ENCODE measurements at regions not wholly inside any gene's neighbourhood (a gene's known extent, or its start where the extent isn't known, plus 50 kb on each side); places are given as distances from the start of the nearest gene placed in this dataset.

DNA sequence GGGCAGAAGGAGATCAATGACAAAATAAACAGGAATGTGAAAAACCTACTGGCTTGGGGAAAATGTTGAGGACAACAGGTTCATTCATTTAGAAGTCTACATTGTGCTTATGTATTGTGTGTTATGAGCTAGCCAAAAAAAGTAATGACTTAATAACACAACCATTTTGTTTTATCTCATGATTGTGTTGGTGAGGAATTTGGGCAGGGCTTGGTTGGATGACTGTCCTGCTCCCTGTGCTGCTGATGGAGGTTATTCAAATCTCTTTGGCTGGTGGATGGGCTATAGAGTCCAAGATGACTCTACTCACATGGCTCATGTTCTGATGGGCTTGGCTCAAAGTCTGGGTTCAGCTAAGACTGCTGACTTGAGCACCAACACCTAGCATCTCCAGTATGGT is 116.3 kb downstream of the HS3ST1 start:
- TF ChIP-seq, protein P1, sequence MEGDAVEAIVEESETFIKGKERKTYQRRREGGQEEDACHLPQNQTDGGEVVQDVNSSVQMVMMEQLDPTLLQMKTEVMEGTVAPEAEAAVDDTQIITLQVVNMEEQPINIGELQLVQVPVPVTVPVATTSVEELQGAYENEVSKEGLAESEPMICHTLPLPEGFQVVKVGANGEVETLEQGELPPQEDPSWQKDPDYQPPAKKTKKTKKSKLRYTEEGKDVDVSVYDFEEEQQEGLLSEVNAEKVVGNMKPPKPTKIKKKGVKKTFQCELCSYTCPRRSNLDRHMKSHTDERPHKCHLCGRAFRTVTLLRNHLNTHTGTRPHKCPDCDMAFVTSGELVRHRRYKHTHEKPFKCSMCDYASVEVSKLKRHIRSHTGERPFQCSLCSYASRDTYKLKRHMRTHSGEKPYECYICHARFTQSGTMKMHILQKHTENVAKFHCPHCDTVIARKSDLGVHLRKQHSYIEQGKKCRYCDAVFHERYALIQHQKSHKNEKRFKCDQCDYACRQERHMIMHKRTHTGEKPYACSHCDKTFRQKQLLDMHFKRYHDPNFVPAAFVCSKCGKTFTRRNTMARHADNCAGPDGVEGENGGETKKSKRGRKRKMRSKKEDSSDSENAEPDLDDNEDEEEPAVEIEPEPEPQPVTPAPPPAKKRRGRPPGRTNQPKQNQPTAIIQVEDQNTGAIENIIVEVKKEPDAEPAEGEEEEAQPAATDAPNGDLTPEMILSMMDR (IDR thresholded peaks at IDR 0.05; ENCODE audit: borderline replicate concordance, extremely low read depth, low read length, poor library complexity, severe bottlenecking): no peak
- no peak for TF ChIP-seq EZH2 (IDR thresholded peaks at IDR 0.05; ENCODE audit: borderline replicate concordance, low read depth, low read length, severe bottlenecking)

Data from DND-41 (cell line).